H1 (cell line): ENCODE measurements at regions not wholly inside any gene's neighbourhood (a gene's known extent, or its start where the extent isn't known, plus 50 kb on each side); places are given as distances from the start of the nearest gene placed in this dataset.

Experiments
- CTCF ChIA-PET: fragments of 300-600 bp; sonication (Branson Sonifier 250); formaldehyde crosslinking; loops from one replicate; lab custom pipeline; 2021; ENCODE audit not compliant: partially characterized antibody; lab: Charles Lee
- POLR2A ChIA-PET: fragments of 300-600 bp; sonication (Branson Sonifier 250); formaldehyde crosslinking; loops from one replicate; lab custom pipeline; 2021; ENCODE audit warnings: inconsistent platforms; ENCODE audit not compliant: partially characterized antibody; lab: Charles Lee
- DNase-seq, 2 experiments: peaks; one replicate each; pipeline versions ENCODE4 v3.0.0 to v3.0.0-alpha.2; 2010 to 2022; ENCODE audit warnings: low spot score in 2 of 2, low read depth in 1 of 2, mixed read lengths in 1 of 2
- FAIRE-seq: peaks from 2 replicates; lab custom pipeline; 2011; peaks lifted over from hg19 to GRCh38; lab: Jason Lieb, UNC
- H2AFZ ChIP-seq: 2 replicates; pipeline ENCODE4 v1.8.1; 2012; ENCODE audit warnings: low read length, inconsistent platforms
- H2AK5ac ChIP-seq: 2 replicates; pipeline ENCODE4 v1.6.1; 2013; ENCODE audit warnings: low read depth, low read length
- H2BK120ac ChIP-seq: replicated peaks from 2 replicates; pipeline ENCODE3; 2013; ENCODE audit warnings: low read depth, low read length, inconsistent platforms
- H2BK12ac ChIP-seq: 2 replicates; pipeline ENCODE4 v1.6.1; 2013; ENCODE audit warnings: low read depth, low read length
- H2BK15ac ChIP-seq: 2 replicates; pipeline ENCODE4 v1.6.1; 2013; ENCODE audit warnings: low read length
- H2BK20ac ChIP-seq: 2 replicates; pipeline ENCODE4 v1.6.1; 2013; ENCODE audit warnings: low read length
- H2BK5ac ChIP-seq: 2 replicates; pipeline ENCODE4 v1.6.1; 2013; ENCODE audit warnings: low read depth, low read length
- H3K14ac ChIP-seq: 2 replicates; pipeline ENCODE4 v1.6.1; 2013; ENCODE audit warnings: inconsistent platforms; ENCODE audit not compliant: insufficient read length
- H3K18ac ChIP-seq: 2 replicates; pipeline ENCODE4 v1.6.1; 2013; ENCODE audit warnings: low read length; ENCODE audit errors: extremely low read depth
- H3K23ac ChIP-seq: 2 replicates; pipeline ENCODE4 v1.6.1; 2013; ENCODE audit warnings: inconsistent platforms; ENCODE audit not compliant: insufficient read length
- H3K23me2 ChIP-seq: 2 replicates; pipeline ENCODE4 v1.6.1; 2013; ENCODE audit warnings: low read depth, low read length
- H3K27ac ChIP-seq: 2 replicates; pipeline ENCODE4 v1.6.1; 2011; ENCODE audit warnings: low read depth, low read length, inconsistent platforms
- H3K27me3 ChIP-seq, 4 experiments: replicated peaks in 1 of 4; 1 replicate in 1 of 4; 2 replicates in 3 of 4; pipeline versions ENCODE4 v1.6.1 to v1.8.1; 2011 to 2013; ENCODE audit warnings: low read length in 3 of 4, mild to moderate bottlenecking in 3 of 4, inconsistent platforms in 2 of 4, mixed read lengths in 2 of 4, moderate library complexity in 1 of 4; ENCODE audit not compliant: control insufficient read depth in 3 of 4, insufficient read depth in 3 of 4; ENCODE audit errors: extremely low read depth in 1 of 4
- H3K36me3 ChIP-seq, 4 experiments: 2 replicates each; pipeline versions ENCODE4 v1.6.1 to v1.8.1; 2011 to 2013; ENCODE audit warnings: mild to moderate bottlenecking in 4 of 4, low read length in 3 of 4, moderate library complexity in 2 of 4, control low read depth in 1 of 4, inconsistent platforms in 1 of 4; ENCODE audit not compliant: insufficient read depth in 4 of 4, control insufficient read depth in 2 of 4
- H3K4ac ChIP-seq: replicated peaks from 2 replicates; pipeline ENCODE3; 2013; ENCODE audit warnings: low read length, low read depth, mixed read lengths, inconsistent platforms; ENCODE audit not compliant: insufficient read length
- H3K4me1 ChIP-seq, 4 experiments: replicated peaks in 1 of 4; 1 replicate in 1 of 4; 2 replicates in 3 of 4; pipeline versions ENCODE4 v1.6.1 to v1.8.1; 2011 to 2013; ENCODE audit warnings: low read length in 3 of 4, inconsistent platforms in 2 of 4, mixed read lengths in 1 of 4; ENCODE audit not compliant: insufficient read depth in 4 of 4, control insufficient read depth in 3 of 4
- H3K4me2 ChIP-seq, 2 experiments: 2 replicates each; pipeline versions ENCODE4 v1.6.1 to v1.8.1; 2011 to 2013; ENCODE audit warnings: low read depth in 2 of 2, low read length in 2 of 2, control low read depth in 1 of 2, inconsistent platforms in 1 of 2, mild to moderate bottlenecking in 1 of 2; ENCODE audit not compliant: insufficient read depth in 1 of 2
- H3K4me3 ChIP-seq, 4 experiments: fragments of 200-600, 300-600 bp in 1 of 4; sonication (generic), shearing (Covaris generic), sonication (Bioruptor Twin) in 1 of 4; 2 replicates each; pipeline versions ENCODE4 v1.5.1 to v1.8.1; 2011 to 2016; ENCODE audit warnings: low read length in 4 of 4, low read depth in 3 of 4, control low read depth in 2 of 4, inconsistent platforms in 2 of 4, mild to moderate bottlenecking in 2 of 4, mixed read lengths in 1 of 4, moderate library complexity in 1 of 4; ENCODE audit not compliant: insufficient read depth in 2 of 4; ENCODE audit errors: extremely low read depth in 1 of 4
- H3K56ac ChIP-seq: replicated peaks from 2 replicates; pipeline ENCODE3; 2013; ENCODE audit warnings: low read depth, mild to moderate bottlenecking, mixed read lengths, low read length, inconsistent platforms; ENCODE audit not compliant: insufficient read length
- H3K79me1 ChIP-seq: 2 replicates; pipeline ENCODE4 v1.6.1; 2013; ENCODE audit warnings: low read depth, low read length, control low read depth
- H3K79me2 ChIP-seq, 2 experiments: 2 replicates each; pipeline versions ENCODE4 v1.6.1 to v1.8.1; 2012 to 2013; ENCODE audit warnings: low read length in 2 of 2, mild to moderate bottlenecking in 2 of 2, inconsistent platforms in 1 of 2; ENCODE audit not compliant: insufficient read depth in 2 of 2, control insufficient read depth in 1 of 2
- H3K9ac ChIP-seq, 4 experiments: replicated peaks in 1 of 4; 1 replicate in 1 of 4; 2 replicates in 3 of 4; pipeline versions ENCODE4 v1.6.1 to v1.8.1; 2011 to 2013; ENCODE audit warnings: low read depth in 3 of 4, low read length in 3 of 4, control low read depth in 2 of 4, mild to moderate bottlenecking in 2 of 4, moderate library complexity in 2 of 4, inconsistent platforms in 1 of 4; ENCODE audit errors: extremely low read depth in 1 of 4
- H3K9me3 ChIP-seq, 2 experiments: 2 replicates each; pipeline versions ENCODE4 v1.6.1 to v1.8.1; 2012 to 2013; ENCODE audit warnings: mild to moderate bottlenecking in 2 of 2, moderate library complexity in 2 of 2, control low read depth in 1 of 2, inconsistent platforms in 1 of 2, low read depth in 1 of 2, low read length in 1 of 2, mixed read lengths in 1 of 2; ENCODE audit not compliant: insufficient read depth in 2 of 2
- H4K20me1 ChIP-seq, 2 experiments: replicated peaks in 1 of 2; 2 replicates each; pipeline versions ENCODE3 to v1.8.1; 2011 to 2013; ENCODE audit warnings: inconsistent platforms in 2 of 2, low read length in 2 of 2, mild to moderate bottlenecking in 1 of 2; ENCODE audit not compliant: insufficient read depth in 2 of 2, control insufficient read depth in 1 of 2
- H4K5ac ChIP-seq: 2 replicates; pipeline ENCODE4 v1.6.1; 2013; ENCODE audit warnings: low read length, low read depth, mixed read lengths, inconsistent platforms; ENCODE audit not compliant: insufficient read length
- H4K8ac ChIP-seq: 2 replicates; pipeline ENCODE4 v1.8.0; 2013; ENCODE audit warnings: mild to moderate bottlenecking, moderate library complexity, low read length, inconsistent platforms; ENCODE audit not compliant: insufficient read depth; ENCODE audit errors: extremely low read depth
- H4K91ac ChIP-seq: replicated peaks from 2 replicates; pipeline ENCODE3; 2013; ENCODE audit warnings: low read length, mixed read lengths, inconsistent platforms; ENCODE audit not compliant: insufficient read length
- EZH2 ChIP-seq: fragments of 200-600 bp; sonication (generic); IDR thresholded peaks from 2 replicates; pipeline ENCODE4 v1.7.1; 2012; ENCODE audit warnings: low read depth, mild to moderate bottlenecking, moderate library complexity, low read length, inconsistent platforms; ENCODE audit not compliant: severe bottlenecking
- KDM1A ChIP-seq: fragments of 200-600, 300-600 bp; sonication (generic); IDR thresholded peaks from 2 replicates; pipeline ENCODE4 v1.7.1; 2016; ENCODE audit warnings: mild to moderate bottlenecking, low read length, borderline replicate concordance
- whole genome bisulfite sequencing, 2 experiments: shearing (Covaris generic) in 1 of 2; methylation state at CpG; one replicate each; pipeline versions ENCODE4 v1.1.6 to v1.1.7; 2013 to 2015; ENCODE audit warnings: low lambda C conversion rate in 2 of 2, mixed read lengths in 2 of 2, inconsistent platforms in 1 of 2, low coverage in 1 of 2, missing lambda C conversion rate in 1 of 2; ENCODE audit not compliant: insufficient replicate concordance in 2 of 2, insufficient coverage in 1 of 2, insufficient read length in 1 of 2; ENCODE audit errors: extremely low coverage in 1 of 2, missing lambda C conversion rate in 1 of 2; 5-methylcytosine and 5-hydroxymethylcytosine counted together

GRCh38 chr5:33072296-33072695, 361.2 kb downstream of the NPR3 start:
- Histone ChIP-seq H3K9me3 (0 out of 4 replicates have a peak, but pooled peaks cover 0 to 5% of the 10 kb centered on the region in 2 experiments), H3K4me3 (no peak overlapping the region), H3K27ac (no peak overlapping the region), H3K14ac (no peak overlapping the region), H4K5ac (no peak overlapping the region), H3K9ac (no peak overlapping the region), H3K56ac (no peak overlapping the region), H4K8ac (no peak overlapping the region), H2AK5ac (no peak overlapping the region), H3K23me2 (no peaks in the 10 kb centered on the region), H3K18ac (no peak overlapping the region), H2AFZ (no peak overlapping the region), H3K79me1 (no peaks in the 10 kb centered on the region), H3K4ac (no peak overlapping the region), H2BK5ac (no peak overlapping the region), H2BK120ac (no peak overlapping the region), H3K27me3 (no peaks in the 10 kb centered on the region), H3K23ac (no peak overlapping the region), H2BK20ac (no peak overlapping the region), H3K4me2 (no peak overlapping the region), H2BK15ac (no peak overlapping the region), H3K4me1 (no peaks in the 10 kb centered on the region), H3K79me2 (no peaks in the 10 kb centered on the region), H4K20me1 (no peaks in the 10 kb centered on the region), H3K36me3 (no peaks in the 10 kb centered on the region), H2BK12ac (no peak overlapping the region), H4K91ac (no peak overlapping the region)
- FAIRE-seq (no peak), DNase-seq (no peak)
- POLR2A ChIA-PET, result no interaction called here
- CTCF ChIA-PET, result no interaction called here
- WGBS, 2 experiments, result 87% methylated on average over 4 of the region's 4 CpGs; no CpG with 5 or more reads in 1 of the 2 experiments
- TF ChIP-seq KDM1A (no peak), EZH2 (no peak)
